Testis (tissue), 2 donors: ENCODE measurements at regions not wholly inside any gene's neighbourhood (a gene's known extent, or its start where the extent isn't known, plus 50 kb on each side); places are given as distances from the start of the nearest gene placed in this dataset.

Experiments used
- DNase-seq: peaks from one replicate; pipeline ENCODE4 v3.0.0-alpha.2; 2019
- H3K27ac ChIP-seq, 2 donors: fragments of 200-600 bp; sonication (generic); one replicate each; pipeline ENCODE4 v1.5.1; 2019
- H3K27me3 ChIP-seq: fragments of 200-600 bp; sonication (generic); one replicate; pipeline ENCODE4 v1.5.1; 2019
- H3K36me3 ChIP-seq: fragments of 200-600 bp; sonication (generic); one replicate; pipeline ENCODE4 v1.5.1; 2017; ENCODE audit warnings: low read depth; ENCODE audit errors: missing control alignments
- H3K4me1 ChIP-seq: fragments of 200-600 bp; sonication (generic); one replicate; pipeline ENCODE4 v1.5.1; 2019
- H3K4me3 ChIP-seq, 2 donors: fragments of 200-600 bp; sonication (generic); one replicate each; pipeline ENCODE4 v1.5.1; 2017 to 2019
- H3K9me3 ChIP-seq: fragments of 200-600 bp; sonication (generic); one replicate; pipeline ENCODE4 v1.5.1; 2017
- CTCF ChIP-seq, 3 experiments: fragments of 450-650 bp in 2 of 3; fragments of 200-600 bp in 1 of 3; sonication (generic) in 1 of 3; IDR thresholded peaks; one replicate each; pipeline ENCODE4 v1.5.1; 2016 to 2019; ENCODE audit warnings: antibody characterized with exemption in 3 of 3, mild to moderate bottlenecking in 2 of 3, moderate library complexity in 1 of 3
- POLR2A ChIP-seq: fragments of 450-650 bp; IDR thresholded peaks from one replicate; pipeline ENCODE4 v1.6.1; 2017; ENCODE audit warnings: antibody characterized with exemption, mild to moderate bottlenecking, moderate library complexity
- WGBS, 2 donors: methylation state at CpG; one replicate each; pipeline ENCODE4 v1.1.5; 2018; 5-methylcytosine and 5-hydroxymethylcytosine counted together
- intact Hi-C: fragments of 100-400 bp; cut with DNase I; formaldehyde crosslinking; loops from one replicate; pipeline ENCODE4 v1.15.1; 2023; ENCODE audit warnings: low total_unique reads

GRCh38 chr16:65622871-65623270 lies 501.0 kb upstream of the CDH11 start:
- 86 to 95% methylated on average over 4 of the region's 4 CpGs for WGBS, 2 donors
- intact Hi-C loops: no loop called here

GRCh38 chr16:65622151-65622550 lies 500.3 kb upstream of the CDH11 start:
- DNase-seq: no peak
- Histone ChIP-seq H3K36me3 (no peaks in the 10 kb centered on the region), H3K9me3 (no peaks in the 10 kb centered on the region), H3K4me3 (no peak overlapping the region), H3K4me1 (no peaks in the 10 kb centered on the region), H3K27ac (no peak overlapping the region), H3K27me3 (no peaks in the 10 kb centered on the region)
- 86 to 87% methylated on average over 5 of the region's 5 CpGs for WGBS, 2 donors
- TF ChIP-seq POLR2A (no peak), CTCF (IDR thresholded peaks at IDR 0.05) (no peak)
- intact Hi-C loops: no loop called here

More at GRCh38 chr16:65622871-65623270, 501.0 kb upstream of the CDH11 start:
- no peak overlapping the region for H3K27ac ChIP-seq
- H3K4me3 ChIP-seq: no peak overlapping the region
- no peak for DNase-seq
- TF ChIP-seq CTCF (IDR thresholded peaks at IDR 0.05) (no peak), POLR2A (no peak)
- H3K4me1 ChIP-seq: no peaks in the 10 kb centered on the region
- no peaks in the 10 kb centered on the region for H3K9me3 ChIP-seq
- no peaks in the 10 kb centered on the region for H3K27me3 ChIP-seq
- no peaks in the 10 kb centered on the region for H3K36me3 ChIP-seq

- no peak for DNase-seq
- intact Hi-C loops: no loop called here
- Histone ChIP-seq H3K36me3 (no peaks in the 10 kb centered on the region), H3K4me3 (no peak overlapping the region), H3K9me3 (no peaks in the 10 kb centered on the region), H3K27me3 (no peaks in the 10 kb centered on the region), H3K4me1 (no peaks in the 10 kb centered on the region), H3K27ac (no peak overlapping the region)
- TF ChIP-seq CTCF (IDR thresholded peaks at IDR 0.05) (no peak), POLR2A (no peak)
- WGBS, 2 donors: 77 to 86% methylated on average over 3 of the region's 3 CpGs
Measured at GRCh38 chr16:65621640-65622039, 499.8 kb upstream of the CDH11 start.

GRCh38 chr16:65619606-65620005 lies 497.7 kb upstream of the CDH11 start:
- TF ChIP-seq POLR2A: no peak
- no peak for TF ChIP-seq CTCF (IDR thresholded peaks at IDR 0.05)
- Histone ChIP-seq H3K36me3 (no peaks in the 10 kb centered on the region), H3K27me3 (no peaks in the 10 kb centered on the region), H3K9me3 (no peaks in the 10 kb centered on the region), H3K27ac (no peak overlapping the region), H3K4me1 (no peaks in the 10 kb centered on the region), H3K4me3 (no peak overlapping the region)
- 76 to 90% methylated on average over 3 of the region's 3 CpGs for WGBS, 2 donors
- intact Hi-C loops: no loop called here
- DNase-seq: no peak

GRCh38 chr16:65618931-65619330 lies 497.1 kb upstream of the CDH11 start:
- no peaks in the 10 kb centered on the region for H3K36me3 ChIP-seq
- 48 to 53% methylated on average over 1 of the region's 1 CpG for WGBS, 2 donors
- no peaks in the 10 kb centered on the region for H3K4me1 ChIP-seq
- intact Hi-C loops: no loop called here
- TF ChIP-seq POLR2A (no peak), CTCF (IDR thresholded peaks at IDR 0.05) (no peak)
- no peak overlapping the region for H3K27ac ChIP-seq
- no peak for DNase-seq
- H3K9me3 ChIP-seq: no peaks in the 10 kb centered on the region
- H3K27me3 ChIP-seq: no peaks in the 10 kb centered on the region
- no peak overlapping the region for H3K4me3 ChIP-seq
